ENCODE measurements at regions not wholly inside any gene's neighbourhood (a gene's known extent, or its start where the extent isn't known, plus 50 kb on each side); places are given as distances from the start of the nearest gene placed in this dataset.

DNA sequence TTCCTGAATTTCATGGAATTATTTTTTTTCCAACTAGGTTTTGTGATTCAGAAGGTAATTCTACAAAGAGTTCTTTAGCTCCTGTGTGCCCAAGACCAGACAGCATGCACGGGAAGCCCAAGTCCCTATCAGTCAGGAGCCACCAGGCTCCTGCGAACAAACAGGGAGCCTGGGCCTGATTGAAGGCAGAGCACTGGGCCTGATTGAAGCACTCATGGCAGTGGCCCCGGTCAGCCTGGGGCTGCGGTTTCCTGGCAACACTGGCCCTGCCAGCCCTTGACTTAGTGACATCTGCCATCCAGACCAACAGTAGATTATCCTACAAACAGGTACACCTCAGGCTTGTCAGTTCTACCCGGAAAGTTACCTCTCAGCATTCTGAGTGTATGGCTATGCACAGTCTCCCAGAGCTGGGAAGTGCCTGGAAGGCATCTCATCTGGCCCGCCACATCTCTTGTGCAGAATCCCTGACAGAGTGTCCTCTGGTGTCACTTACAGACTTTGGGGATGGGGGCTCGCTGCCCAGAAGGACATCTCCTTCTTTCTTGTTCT, 133.8 kb downstream of the VEGFA start:
- TF ChIP-seq EZH2 (IDR thresholded peaks at IDR 0.05; ENCODE audit: borderline replicate concordance, insufficient read depth, low read depth, low read length, poor library complexity, severe bottlenecking), result no peak
- TF ChIP-seq, protein P1, sequence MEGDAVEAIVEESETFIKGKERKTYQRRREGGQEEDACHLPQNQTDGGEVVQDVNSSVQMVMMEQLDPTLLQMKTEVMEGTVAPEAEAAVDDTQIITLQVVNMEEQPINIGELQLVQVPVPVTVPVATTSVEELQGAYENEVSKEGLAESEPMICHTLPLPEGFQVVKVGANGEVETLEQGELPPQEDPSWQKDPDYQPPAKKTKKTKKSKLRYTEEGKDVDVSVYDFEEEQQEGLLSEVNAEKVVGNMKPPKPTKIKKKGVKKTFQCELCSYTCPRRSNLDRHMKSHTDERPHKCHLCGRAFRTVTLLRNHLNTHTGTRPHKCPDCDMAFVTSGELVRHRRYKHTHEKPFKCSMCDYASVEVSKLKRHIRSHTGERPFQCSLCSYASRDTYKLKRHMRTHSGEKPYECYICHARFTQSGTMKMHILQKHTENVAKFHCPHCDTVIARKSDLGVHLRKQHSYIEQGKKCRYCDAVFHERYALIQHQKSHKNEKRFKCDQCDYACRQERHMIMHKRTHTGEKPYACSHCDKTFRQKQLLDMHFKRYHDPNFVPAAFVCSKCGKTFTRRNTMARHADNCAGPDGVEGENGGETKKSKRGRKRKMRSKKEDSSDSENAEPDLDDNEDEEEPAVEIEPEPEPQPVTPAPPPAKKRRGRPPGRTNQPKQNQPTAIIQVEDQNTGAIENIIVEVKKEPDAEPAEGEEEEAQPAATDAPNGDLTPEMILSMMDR (IDR thresholded peaks at IDR 0.05), result no peak

Measured in B cell (primary cell).